ENCODE measurements at regions not wholly inside any gene's neighbourhood (a gene's known extent, or its start where the extent isn't known, plus 50 kb on each side); places are given as distances from the start of the nearest gene placed in this dataset.

DNA sequence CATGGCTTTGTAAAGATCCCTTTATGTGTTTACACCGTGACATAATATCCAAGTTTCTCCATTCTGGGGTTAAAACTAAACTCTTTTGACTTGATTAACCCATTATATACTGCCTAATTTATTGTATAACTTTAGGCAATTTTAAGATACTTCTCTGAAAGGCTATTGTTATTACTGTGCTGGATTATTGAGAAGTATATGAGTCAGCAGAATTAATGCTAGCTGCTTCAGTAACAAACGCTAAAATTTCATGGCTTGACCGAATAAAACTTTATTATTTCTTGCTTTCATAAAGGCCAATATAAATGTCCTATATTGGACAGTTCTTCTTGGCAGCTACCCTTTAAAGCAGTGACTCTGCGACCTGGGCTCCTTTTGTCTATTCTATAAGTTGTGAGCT is 853.9 kb downstream of the SORCS3 start:
- no peak for DNase-seq

DNA sequence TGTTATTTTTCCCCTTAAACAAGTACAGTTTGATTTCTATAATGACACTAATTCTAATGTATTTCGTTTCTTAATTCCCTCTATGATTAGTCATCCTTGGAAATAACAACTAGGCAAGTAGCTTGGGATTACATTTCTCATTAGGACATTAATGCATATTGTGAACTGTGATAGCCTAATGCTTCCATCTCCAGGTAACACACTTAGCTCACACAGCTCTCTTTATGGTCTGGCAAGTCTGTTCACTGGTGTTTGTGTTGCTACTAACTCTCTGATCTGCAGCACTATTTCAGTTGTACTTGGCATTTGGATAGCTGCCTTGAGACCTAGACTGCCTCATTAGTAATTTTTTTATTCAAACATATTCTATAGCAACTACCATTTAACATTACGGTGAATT is 853.2 kb downstream of the SORCS3 start:
- no peak for DNase-seq

DNA sequence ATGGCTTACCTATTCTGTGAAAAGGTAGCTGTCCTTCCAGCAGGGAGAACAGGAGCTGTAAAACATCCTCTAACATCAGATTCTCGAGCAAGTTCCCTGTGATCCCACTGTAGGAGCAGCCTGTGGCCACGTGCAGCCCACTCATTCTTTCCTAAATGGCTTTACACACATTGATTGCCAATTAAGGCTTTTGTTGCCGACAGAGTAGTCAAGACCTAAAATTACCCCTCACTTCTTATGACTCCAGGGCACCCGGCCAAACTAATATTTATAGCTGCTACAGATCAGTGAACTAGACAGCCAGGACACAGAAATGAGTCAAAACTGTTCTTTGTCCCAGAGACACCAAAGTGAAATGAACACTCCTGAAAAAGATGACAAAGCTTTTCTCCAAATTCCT is 832.1 kb downstream of the SORCS3 start:
- DNase-seq = no peak

DNA sequence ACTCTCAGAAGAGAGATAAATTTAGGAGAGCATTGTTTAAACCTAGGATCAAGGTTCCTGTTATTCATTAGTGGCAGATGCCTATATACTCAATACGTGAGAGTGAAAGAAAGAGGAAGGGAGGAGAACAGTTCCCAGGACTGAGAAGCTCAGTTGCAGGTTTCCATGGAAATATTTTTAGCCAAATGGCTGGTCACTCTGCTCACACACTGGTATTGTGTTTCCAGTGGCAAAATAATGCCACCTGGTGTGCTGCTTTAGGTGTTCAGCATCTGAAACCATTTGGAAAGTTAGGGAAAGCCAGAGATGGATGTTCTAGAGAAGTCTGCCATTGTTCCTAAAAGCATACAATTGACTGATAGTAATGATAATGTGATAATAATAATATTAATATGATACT is 827.7 kb downstream of the SORCS3 start:
- DNase-seq = no peak

DNA sequence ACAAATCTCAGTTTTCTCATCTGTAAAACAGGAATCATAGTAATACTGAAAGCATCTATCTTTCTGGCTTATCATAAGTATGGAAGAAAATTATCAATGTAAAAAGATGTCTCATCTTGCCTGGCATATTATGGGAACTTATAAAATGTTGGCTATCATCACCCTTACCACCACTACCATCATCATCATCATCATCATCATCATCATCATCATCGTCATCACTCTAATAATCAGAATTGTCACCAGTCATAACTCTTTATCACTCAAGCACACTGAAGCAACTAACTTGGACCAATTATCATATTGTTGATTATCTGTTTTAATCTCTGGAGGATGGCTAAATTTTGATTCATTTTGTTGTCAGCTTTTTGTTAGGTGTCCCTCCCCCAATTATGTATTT is 825.4 kb downstream of the SORCS3 start:
- DNase-seq = no peak

DNA sequence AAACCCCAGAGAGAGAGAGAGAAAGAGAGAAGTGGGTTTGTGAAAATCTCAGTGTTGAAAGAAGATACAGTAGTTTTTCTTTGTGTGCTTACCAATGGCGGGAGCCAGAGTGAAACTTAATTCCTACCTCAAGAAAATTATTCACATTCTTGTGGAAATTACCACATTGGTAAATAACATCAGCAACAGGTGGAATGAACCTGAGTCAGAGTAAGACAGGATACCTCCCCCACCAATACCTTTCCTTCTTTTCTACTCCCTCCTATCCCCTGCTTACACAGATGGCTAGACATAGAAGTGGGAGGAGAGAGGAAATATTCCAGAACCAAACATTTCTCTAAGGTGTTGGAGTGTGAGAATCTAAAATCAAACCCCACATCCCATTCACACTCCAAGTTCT is 793.9 kb downstream of the SORCS3 start:
- DNase-seq = no peak

DNA sequence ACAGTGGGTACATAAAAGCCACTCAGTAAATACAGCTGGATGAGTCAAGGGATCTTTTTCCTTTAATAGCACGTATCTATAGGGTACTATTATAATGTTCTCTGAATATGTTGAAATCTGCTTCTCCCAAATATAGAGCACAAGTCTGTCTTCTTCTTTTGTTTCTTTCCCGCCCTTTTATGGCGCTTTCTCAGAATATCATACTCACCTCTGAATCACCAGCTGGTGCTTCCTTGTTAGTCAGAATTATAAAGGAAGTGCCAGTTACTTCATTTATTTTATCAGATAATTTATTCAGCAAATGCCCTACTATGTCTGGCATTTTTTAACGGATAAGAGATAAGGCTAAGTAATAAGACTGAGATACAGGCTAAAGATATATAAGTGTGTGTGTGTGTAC is 772.9 kb downstream of the SORCS3 start:
- DNase-seq = no peak

DNA sequence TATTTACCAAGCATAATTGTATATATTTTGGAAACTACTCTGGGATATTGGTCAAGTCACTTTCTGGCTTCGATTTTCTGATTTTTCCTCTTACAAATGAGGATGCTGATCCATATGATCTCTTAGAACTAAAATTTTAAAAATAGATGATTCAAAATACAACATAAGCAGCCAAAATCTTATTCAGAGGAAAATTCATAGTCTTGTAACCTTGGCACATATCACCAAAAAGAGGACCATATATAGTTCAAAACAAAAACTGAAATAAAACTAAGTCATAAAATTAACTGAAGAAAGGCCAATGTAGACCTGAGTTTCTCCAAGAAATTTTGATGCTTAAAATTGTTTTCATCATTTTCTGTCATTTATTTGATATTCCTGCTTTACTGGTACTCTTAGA is 768.3 kb downstream of the SORCS3 start:
- DNase-seq = no peak

DNA sequence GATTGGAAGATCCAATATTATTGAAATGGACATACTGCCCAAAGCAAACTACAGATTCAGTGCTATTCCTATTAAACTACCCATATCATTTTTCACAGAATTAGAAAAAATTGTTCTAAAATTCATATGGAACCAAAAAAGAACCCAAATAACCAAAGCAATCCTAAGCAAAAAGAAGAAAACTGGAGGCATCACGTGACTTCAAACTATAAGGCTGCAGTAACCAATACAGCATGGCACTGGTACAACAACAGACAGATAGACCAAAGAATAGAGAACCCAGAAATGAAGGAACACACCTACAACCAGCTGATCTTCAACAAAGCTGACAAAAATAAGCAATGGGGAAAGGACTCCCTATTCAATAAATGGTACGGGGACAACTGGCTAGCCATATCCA is 765.4 kb downstream of the SORCS3 start:
- no peak for DNase-seq

DNA sequence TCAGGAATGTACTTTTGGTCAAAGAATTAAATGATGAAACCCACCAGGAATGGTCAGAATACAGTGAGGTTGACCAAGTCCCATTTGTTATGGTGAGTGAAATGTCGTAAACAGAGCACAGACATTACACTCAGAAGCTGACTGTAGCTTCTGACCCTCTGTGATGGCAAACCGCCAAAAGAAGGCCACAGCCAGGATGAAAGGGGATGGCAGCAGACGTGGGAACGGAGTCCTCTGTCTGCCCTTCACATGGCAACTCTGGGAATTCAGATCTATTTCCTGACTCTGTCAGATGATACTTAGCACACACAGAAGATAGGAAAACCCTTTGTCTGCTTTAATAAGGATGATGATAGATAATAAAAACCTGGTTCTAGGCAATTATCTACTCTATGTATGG is 757.1 kb downstream of the SORCS3 start:
- DNase-seq = no peak

DNA sequence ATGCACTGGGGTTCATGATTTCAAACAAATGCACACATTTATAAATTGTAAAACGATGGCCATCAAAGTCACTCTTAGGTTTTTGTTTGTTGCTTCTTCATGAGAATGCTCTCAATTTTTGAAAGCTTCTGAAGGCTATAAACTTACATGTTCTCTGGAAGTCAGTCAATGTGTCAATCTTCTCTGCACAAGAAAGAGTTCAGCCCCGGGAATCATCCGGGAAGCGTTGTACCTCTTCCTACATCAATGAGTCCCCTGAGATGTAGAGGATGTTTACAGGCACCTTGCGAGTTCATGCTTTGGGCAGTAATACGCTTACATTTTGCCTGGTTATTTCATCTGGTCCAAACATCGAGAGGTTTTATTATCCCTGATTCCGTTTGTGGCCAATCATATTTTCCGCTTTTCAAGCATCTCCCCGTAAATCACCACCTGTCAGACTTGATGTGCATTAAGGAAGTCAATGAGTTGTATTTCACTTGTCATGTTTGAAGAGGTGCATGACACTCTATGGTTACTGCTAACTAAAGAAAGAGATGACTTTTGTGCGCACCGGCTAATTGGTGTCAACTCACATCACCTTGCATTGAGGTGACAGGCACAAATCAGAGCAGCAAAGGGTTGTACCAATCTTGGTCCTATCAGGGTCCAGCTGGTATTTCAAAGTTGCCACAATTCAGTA is 750.7 kb downstream of the SORCS3 start:
- DNase-seq = no peak

DNA sequence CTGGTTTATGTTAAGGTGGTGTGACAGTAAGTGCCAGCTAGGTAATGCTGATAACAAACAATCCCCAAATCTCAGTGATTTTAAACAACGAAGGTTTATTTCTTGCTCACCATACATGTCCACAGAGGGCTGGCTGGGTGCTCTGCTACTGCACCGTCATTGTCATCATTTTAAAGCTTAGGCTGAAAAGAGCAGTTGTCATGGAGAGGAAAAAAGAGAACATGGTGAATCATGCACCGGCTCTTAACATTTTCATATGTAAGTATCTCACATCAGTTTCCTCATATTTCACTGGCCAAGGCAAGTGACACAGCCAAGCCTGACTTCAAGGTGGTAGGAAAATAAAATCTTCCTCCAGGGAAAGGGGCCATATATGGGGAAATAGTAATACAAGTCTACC is 746.9 kb downstream of the SORCS3 start:
- no peak for DNase-seq

DNA sequence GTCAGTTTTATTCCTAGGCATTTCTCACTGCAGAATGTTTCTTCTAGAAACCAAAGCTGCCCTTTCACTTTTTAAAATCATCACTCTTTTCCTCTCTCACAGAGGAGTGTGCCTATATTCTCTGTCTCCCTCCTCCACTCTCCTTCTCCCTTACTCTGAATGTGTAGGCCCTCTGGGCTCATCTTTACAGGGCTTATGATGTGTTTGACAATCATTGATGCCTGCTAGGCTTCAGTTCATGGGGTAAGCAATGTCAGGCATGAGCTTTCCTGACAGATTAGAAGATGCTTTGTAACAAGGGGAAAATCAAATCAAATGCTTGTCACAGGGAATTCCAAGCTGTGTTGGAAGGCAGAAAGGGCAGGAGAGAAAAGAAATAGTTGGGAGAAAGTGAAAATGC is 742.9 kb downstream of the SORCS3 start:
- no peak for DNase-seq

DNA sequence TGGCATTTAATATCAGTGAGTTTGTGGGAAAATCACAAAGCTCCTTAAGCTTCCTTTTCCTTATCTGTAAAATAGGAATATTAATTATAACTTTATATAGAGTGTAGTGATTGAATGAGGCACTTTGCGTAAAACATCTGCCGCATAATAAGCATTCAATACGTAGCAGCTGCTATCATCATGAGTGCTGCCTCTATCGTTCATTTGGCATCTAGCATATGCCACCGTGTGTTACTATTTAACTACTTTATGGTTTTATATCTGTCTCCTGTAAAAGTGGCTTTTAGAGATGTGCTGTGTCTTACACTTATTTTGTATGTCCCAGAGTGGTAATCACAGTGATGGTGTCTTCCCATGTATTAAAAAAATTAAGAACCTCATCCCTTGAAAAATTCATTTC is 729.6 kb downstream of the SORCS3 start:
- no peak for DNase-seq

DNA sequence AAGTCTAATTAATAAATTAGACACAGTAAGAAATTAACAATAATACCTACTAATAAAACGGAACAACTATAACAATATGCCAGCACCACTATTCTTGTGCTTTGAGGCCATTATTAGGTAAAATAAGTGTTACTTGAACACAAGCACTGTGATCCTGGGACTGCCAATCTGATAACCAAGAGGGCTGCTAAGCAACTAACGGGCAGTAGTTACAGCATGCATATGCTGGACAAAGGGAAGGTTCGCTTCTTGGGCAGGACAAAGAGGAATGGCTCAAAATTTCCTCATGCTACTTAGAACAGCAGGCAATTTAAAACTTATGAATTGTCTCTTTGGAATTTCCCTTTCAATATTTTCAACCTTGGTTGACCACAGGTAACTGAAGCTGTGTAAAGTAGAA is 718.6 kb downstream of the SORCS3 start:
- DNase-seq = no peak

DNA sequence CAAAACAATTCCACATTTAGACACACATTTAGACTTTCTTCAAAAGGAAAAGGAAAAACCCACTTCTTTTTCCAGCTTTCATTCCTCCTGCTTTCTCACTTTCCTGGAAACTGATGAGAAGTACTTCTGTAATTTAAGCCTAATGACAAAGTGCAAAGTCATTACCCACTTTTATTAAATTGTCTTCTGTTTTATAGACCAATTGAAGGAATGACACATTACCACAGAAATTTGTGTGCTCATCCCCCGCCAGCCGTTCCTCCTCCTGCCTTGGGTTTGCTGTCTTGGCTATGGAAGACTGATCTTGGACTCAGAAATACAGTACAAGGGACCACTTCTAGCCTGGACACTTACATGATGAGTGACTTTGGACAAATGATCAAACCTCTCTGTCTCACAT is 717.8 kb downstream of the SORCS3 start:
- DNase-seq = no peak

DNA sequence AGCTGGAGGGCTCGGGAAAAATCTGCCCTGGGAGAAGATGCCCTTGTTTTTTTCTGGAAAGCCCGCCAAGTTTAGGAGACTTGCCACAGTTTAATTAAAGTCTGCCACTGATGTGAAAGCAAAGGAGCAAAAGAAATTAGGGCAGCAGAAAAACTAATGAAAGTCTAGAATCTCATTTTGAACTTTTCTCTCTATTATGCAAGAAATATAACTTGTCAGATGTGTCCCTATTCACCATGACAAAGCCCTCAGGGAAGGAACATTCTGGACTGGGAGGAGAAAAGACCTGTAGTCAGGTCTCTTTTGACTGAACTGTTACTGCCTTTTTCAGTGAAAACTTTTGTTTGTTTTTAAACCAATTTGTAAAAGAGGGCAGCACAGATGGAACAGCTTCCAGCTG is 715.5 kb downstream of the SORCS3 start:
- no peak for DNase-seq

DNA sequence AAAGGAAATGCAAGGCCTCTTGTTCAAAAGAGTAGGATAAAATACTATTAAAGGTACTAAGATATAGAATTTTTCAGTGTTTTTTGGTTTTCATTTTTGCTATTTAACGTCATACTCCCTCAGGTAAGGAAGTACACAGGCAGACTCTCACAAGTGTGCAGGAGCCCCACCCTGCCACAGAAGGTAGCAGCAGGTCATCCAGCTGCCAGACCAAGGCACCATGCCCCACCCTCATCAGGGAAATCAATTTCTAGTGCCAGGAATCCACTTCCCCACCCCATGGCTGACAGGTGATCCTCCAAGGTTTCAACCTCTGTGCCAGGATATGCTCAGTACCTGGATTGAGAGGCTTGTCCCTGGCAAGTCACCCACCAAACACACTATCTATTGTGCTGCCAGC is 712.9 kb downstream of the SORCS3 start:
- DNase-seq = no peak

DNA sequence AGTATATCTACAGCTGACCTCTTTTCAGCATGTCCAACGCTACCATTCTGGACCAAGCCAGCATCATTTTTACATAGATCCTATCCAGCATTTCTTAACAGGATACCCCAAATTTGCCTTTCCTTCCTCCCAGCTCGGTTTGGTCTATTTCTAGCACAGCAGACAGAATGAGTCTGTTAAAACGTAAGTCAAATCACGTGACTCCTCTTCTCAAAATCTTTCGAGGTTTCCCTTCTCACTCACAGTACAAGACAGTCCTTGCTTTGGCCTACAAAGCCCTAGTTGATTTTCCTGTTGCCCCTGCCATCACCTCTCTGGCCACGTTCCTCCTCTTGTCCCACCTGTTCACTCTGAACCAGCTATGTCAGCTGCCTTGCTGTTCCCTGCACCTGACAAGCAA is 711.7 kb downstream of the SORCS3 start:
- DNase-seq = no peak

DNA sequence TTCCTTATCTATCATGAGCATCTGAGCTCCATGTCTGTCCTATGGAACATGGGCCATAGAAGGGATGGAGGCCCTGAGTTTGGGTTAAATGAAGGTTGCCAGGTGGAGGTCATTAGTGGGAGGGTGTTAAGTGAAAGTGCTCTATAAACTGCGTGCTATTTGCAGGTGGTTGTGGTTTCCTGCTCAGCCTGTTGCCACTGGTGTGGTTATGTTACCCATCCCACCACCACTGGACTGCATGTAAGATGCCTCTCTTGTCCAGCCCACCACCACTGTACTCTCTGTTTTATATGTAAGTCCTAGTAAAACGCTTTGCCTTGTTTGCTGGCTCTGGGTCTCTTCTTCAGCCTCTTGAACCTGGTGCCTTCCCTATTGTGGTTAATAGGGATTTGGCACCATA is 711.2 kb downstream of the SORCS3 start:
- no peak for DNase-seq

DNA sequence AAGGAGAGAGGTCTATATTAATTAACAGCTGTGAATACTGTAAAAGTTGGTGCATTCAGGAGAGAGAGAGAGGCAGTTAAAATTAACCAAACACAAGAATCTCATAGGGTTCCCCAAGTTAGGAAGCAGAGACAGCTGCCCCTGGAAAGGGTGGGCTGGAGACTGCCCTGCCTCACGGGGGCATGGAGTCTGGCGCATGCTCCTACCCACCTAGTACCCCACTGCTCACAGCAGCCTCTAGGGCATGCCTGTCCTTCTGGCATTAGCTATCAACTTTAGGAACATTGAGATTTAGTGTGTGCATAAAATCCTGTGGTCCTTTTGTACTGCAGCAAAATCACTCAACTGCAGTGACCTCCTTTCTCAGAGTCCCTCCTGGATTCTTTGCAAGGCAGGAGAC is 710.1 kb downstream of the SORCS3 start:
- no peak for DNase-seq

DNA sequence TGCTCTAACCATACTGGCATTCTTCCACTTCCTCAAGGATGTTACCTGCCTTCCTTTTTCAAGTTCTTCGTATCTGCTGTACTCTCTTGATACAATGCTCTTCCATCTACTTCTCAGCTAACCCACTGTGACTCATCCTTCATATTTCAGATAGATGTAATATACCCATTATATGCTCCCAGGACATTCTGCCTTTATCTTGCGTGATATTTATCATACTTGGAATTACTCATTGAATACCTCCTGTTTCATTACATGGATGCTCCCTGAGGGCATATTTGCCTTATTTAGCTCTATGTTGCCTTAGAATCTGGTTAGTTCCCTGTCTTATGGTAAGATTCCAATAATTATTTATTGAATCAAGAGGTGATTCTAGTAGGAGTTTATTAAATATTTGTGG is 706.4 kb downstream of the SORCS3 start:
- no peak for DNase-seq

DNA sequence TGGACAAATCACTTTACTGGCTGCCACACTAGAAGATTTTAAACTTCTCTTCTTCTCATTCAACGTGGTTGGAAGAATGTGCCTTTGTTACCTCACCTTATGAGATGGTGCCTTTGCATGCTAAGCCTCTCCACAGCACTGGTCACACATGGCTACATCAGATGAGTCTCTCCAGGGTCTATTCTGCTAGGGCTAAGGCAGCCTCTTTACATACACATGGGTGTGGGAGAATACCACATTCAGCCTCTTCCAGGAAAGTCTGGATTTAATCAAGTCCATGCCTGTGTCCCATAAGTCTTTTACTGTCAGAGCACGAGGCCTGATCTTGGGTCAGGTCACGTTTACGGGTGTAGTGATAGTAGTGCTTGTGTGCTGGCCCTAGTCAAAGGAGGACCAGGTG is 701.5 kb downstream of the SORCS3 start:
- no peak for DNase-seq

DNA sequence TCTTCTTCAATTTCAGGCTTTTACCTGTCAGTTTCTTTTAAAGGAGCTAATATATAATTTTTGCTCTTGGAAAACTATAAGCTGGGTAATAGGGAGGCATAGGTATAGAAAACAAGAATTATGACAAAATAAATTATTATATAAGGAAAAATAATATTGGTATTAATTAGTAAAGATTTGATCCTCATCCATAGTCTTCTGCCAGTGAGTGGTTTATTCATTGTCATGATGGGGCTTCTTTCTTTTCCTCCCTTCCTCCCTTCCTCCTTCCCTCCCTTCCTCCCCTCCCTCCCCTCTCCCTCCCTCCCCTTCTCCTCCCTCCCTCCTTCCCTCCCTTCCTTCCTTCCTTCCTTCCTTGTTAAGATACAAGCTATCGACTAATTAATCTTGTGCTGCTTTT is 698.6 kb downstream of the SORCS3 start:
- no peak for DNase-seq

DNA sequence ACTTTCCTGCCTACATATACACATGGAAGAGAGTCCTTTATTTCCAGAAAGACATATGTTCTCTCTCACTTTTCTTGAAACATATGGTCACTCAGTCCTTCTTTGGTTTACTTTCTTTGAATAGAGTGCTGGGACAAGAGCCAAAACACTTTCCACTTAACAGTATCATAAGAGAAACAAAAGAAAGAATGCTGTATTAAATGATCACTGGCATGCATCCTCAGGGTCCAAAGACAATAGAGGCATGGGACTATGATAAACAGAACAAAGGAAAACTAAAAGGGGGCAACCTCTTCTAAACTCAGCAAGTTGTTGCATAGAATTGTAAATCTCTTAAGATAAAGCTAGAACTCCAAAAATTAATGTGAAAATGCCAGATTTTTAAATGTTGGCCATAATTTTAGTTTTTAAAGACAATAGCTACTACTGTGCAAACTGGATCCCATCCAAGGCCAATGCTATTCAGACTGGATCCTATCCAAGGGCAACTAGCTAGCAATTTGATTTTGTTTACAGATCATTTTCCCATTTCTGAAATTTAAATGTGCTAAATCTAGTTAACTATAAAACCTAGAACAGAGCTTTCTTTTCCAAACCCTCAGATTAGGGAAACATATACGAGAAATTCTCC is 687.5 kb downstream of the SORCS3 start:
- DNase-seq = no peak

Data from CD4-positive, alpha-beta T cell treated with Interleukin-1 beta for 1 hour (primary cell).